CD4-positive, alpha-beta T cell (primary cell): ENCODE measurements at regions not wholly inside any gene's neighbourhood (a gene's known extent, or its start where the extent isn't known, plus 50 kb on each side); places are given as distances from the start of the nearest gene placed in this dataset.

Experiments
- ATAC-seq: fragments of 200-7000 bp; cut with Tn5 transposase; one replicate; pipeline ENCODE4 v1.10.0; 2022; ENCODE audit warnings: mild to moderate bottlenecking; ENCODE audit not compliant: poor library complexity
- CTCF ChIA-PET: fragments of 350-600 bp; sonication (Branson Sonifier 250); formaldehyde crosslinking; loops from one replicate; lab custom pipeline; 2021; ENCODE audit warnings: antibody characterized with exemption, inconsistent platforms; lab: Charles Lee
- POLR2A ChIA-PET: fragments of 350-600 bp; sonication (Branson Sonifier 250); formaldehyde crosslinking; loops from one replicate; lab custom pipeline; 2021; ENCODE audit warnings: antibody characterized with exemption, inconsistent platforms; lab: Charles Lee
- DNase-seq, 14 experiments: peaks; one replicate each; pipeline ENCODE4 v3.0.0-alpha.2; 2013 to 2020; ENCODE audit warnings: mixed read lengths in 2 of 14
- H3K27ac ChIP-seq, 2 donors: one replicate each; pipeline versions ENCODE4 v1.5.1 to v1.7.0; 2013; ENCODE audit warnings: low read length in 2 of 2, low read depth in 1 of 2, mild to moderate bottlenecking in 1 of 2
- H3K27me3 ChIP-seq, 2 experiments: 1 replicate in 1 of 2; 2 replicates in 1 of 2; pipeline versions ENCODE4 v1.6.1 to v1.7.0; 2013; ENCODE audit warnings: low read length in 2 of 2, control low read depth in 1 of 2, mild to moderate bottlenecking in 1 of 2, moderate library complexity in 1 of 2; ENCODE audit not compliant: insufficient read depth in 2 of 2, control insufficient read depth in 1 of 2
- H3K36me3 ChIP-seq: one replicate; pipeline ENCODE4 v1.6.1; 2013; ENCODE audit warnings: low read length, control low read depth; ENCODE audit not compliant: insufficient read depth
- H3K4me1 ChIP-seq: one replicate; pipeline ENCODE4 v1.6.1; 2013; ENCODE audit warnings: low read length, control low read depth; ENCODE audit not compliant: insufficient read depth
- H3K4me3 ChIP-seq: one replicate; pipeline ENCODE4 v1.5.1; 2013; ENCODE audit warnings: mild to moderate bottlenecking, low read length, moderate library complexity
- H3K9me3 ChIP-seq, 2 experiments: 1 replicate in 1 of 2; 2 replicates in 1 of 2; pipeline versions ENCODE4 v1.6.1 to v1.7.0; 2013; ENCODE audit warnings: low read length in 2 of 2, mild to moderate bottlenecking in 2 of 2, control low read depth in 1 of 2, moderate library complexity in 1 of 2; ENCODE audit not compliant: control insufficient read depth in 1 of 2, insufficient read depth in 1 of 2
- H3K27ac Mint-ChIP-seq: one replicate; pipeline ENCODE4 v1.8.0; 2020; ENCODE audit warnings: mixed read lengths
- H3K27me3 Mint-ChIP-seq: one replicate; pipeline ENCODE4 v1.8.0; 2021; ENCODE audit warnings: mixed read lengths
- H3K36me3 Mint-ChIP-seq: one replicate; pipeline ENCODE4 v1.8.0; 2021; ENCODE audit warnings: low read depth, mixed read lengths
- H3K4me1 Mint-ChIP-seq: one replicate; pipeline ENCODE4 v1.8.0; 2021; ENCODE audit warnings: low read depth, mixed read lengths
- H3K4me3 Mint-ChIP-seq: one replicate; pipeline ENCODE4 v1.8.0; 2020; ENCODE audit warnings: mild to moderate bottlenecking, mixed read lengths
- H3K9me3 Mint-ChIP-seq: one replicate; pipeline ENCODE4 v1.8.0; 2020; ENCODE audit warnings: mixed read lengths
- CTCF ChIP-seq: fragments of 200-600 bp; IDR thresholded peaks from one replicate; pipeline ENCODE4 v1.8.0; 2022; ENCODE audit warnings: antibody characterized with exemption, mild to moderate bottlenecking
- intact Hi-C, 2 experiments: fragments of 100-400 bp; cut with DNase I in 1 of 2; cut with micrococcal nuclease in 1 of 2; formaldehyde crosslinking; loops; one replicate each; pipeline versions ENCODE4 v1.15.1 to v1.9.0; 2023 to 2025; cut with DNase I, micrococcal nuclease

DNA sequence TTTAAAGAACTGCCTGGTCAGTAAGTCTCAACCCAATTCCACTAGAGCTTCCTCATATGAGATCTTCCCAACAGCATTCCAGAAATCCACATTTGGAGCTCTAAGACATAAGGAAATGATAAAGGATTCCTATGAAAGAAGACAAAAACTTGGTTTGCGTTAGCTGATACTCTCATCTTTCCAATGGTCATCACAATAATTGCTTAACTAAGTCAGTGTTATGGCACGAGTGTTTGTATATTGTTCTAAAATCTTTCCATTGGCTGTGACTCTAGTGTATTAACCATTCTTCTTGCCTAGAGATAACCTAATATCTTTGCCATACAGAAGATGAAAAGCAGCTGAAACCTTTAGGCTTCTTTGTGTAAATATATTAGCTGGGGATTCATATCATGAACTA, 289.0 kb downstream of the SNX13 start:
- no peak for DNase-seq
- Histone ChIP-seq H3K4me3 (no peak overlapping the region), H3K9me3 (no peaks in the 10 kb centered on the region), H3K27me3 (no peaks in the 10 kb centered on the region), H3K4me1 (no peaks in the 10 kb centered on the region), H3K27ac (no peak overlapping the region), H3K36me3 (no peaks in the 10 kb centered on the region)
- Mint-ChIP-seq H3K4me1 (no peaks in the 10 kb centered on the region), H3K27ac (no peak overlapping the region), H3K27me3 (peaks cover 8% of the 10 kb centered on the region), H3K36me3 (no peaks in the 10 kb centered on the region), H3K4me3 (no peak overlapping the region), H3K9me3 (no peaks in the 10 kb centered on the region)
- intact Hi-C loops: no loop called here
- no peak for TF ChIP-seq CTCF
- no peak for ATAC-seq
- CTCF ChIA-PET: interaction anchor here (0.7 kb wide), 1 partner anchor 10 kb away, joined by 4 read pairs; no protein-coding TSS in a partner anchor
- POLR2A ChIA-PET: no interaction called here

- CTCF ChIA-PET: no interaction called here
- H3K36me3 Mint-ChIP-seq: no peaks in the 10 kb centered on the region
Observed at GRCh38 chr7:17651863-17652385, 288.4 kb downstream of the SNX13 start.

GRCh38 chr7:17654940-17655339, 285.4 kb downstream of the SNX13 start:
- TF ChIP-seq CTCF: no peak
- Histone ChIP-seq H3K4me3 (no peak overlapping the region), H3K36me3 (no peaks in the 10 kb centered on the region), H3K27me3 (no peaks in the 10 kb centered on the region), H3K27ac (no peak overlapping the region), H3K9me3 (no peaks in the 10 kb centered on the region), H3K4me1 (no peaks in the 10 kb centered on the region)
- Mint-ChIP-seq H3K36me3 (no peaks in the 10 kb centered on the region), H3K9me3 (no peaks in the 10 kb centered on the region), H3K4me3 (no peak overlapping the region), H3K27ac (no peak overlapping the region), H3K4me1 (no peaks in the 10 kb centered on the region), H3K27me3 (peaks cover 6% of the 10 kb centered on the region)
- ATAC-seq (no peak), DNase-seq (no peak)
- ChIA-PET CTCF (no interaction called here), POLR2A (no interaction called here)
- intact Hi-C loops: no loop called here

More at GRCh38 chr7:17651863-17652385, 288.4 kb downstream of the SNX13 start:
- no peaks in the 10 kb centered on the region for H3K36me3 ChIP-seq
- H3K27me3 ChIP-seq: no peaks in the 10 kb centered on the region
- no peaks in the 10 kb centered on the region for H3K9me3 ChIP-seq
- Mint-ChIP-seq H3K27ac (no peak overlapping the region), H3K9me3 (no peaks in the 10 kb centered on the region), H3K4me1 (no peaks in the 10 kb centered on the region), H3K27me3 (peaks cover 6% of the 10 kb centered on the region), H3K4me3 (no peak overlapping the region)
- H3K4me1 ChIP-seq: no peaks in the 10 kb centered on the region
- POLR2A ChIA-PET: no interaction called here
- H3K4me3 ChIP-seq: no peak overlapping the region
- no peak for ATAC-seq
- no peak for TF ChIP-seq CTCF
- intact Hi-C loops: no loop called here
- no peak overlapping the region for H3K27ac ChIP-seq
- DNase-seq: no peak
